K562 (cell line): ENCODE measurements at regions not wholly inside any gene's neighbourhood (a gene's known extent, or its start where the extent isn't known, plus 50 kb on each side); places are given as distances from the start of the nearest gene placed in this dataset.

Source experiments
- CEBPZ ChIP-seq: fragments of 150-350 bp; IDR thresholded peaks from 2 replicates; pipeline ENCODE4 v1.6.1; 2014; ENCODE audit warnings: low read depth, mild to moderate bottlenecking, low read length, borderline replicate concordance
- MAZ ChIP-seq, 2 experiments: fragments of 450-650 bp in 1 of 2; sonication (generic) in 1 of 2; formaldehyde crosslinking; IDR thresholded peaks in 1 of 2; conservative IDR thresholded peaks in 1 of 2; 2 replicates each; pipeline versions ENCODE4 v1.4.0 to v1.5.0; 2020; ENCODE audit warnings: mild to moderate bottlenecking in 1 of 2, missing genetic modification reagents in 1 of 2
- NONO ChIP-seq, 2 experiments: fragments of 200-400 bp in 1 of 2; fragments of 450-650 bp in 1 of 2; formaldehyde crosslinking in 1 of 2; IDR thresholded peaks; 2 replicates each; pipeline ENCODE4 v1.6.1; 2017; ENCODE audit warnings: low read depth in 2 of 2, mild to moderate bottlenecking in 2 of 2, moderate library complexity in 2 of 2, low read length in 1 of 2
- NUFIP1 ChIP-seq: fragments of 450-650 bp; IDR thresholded peaks from 2 replicates; pipeline ENCODE4 v1.6.1; 2018; ENCODE audit not compliant: partially characterized antibody
- SMARCB1 ChIP-seq: IDR thresholded peaks from 2 replicates; pipeline ENCODE4 v1.6.1; 2011; ENCODE audit warnings: improper control_type of control experiment, low read depth; ENCODE audit not compliant: insufficient read length
- SRSF7 ChIP-seq: fragments of 200-400 bp; formaldehyde crosslinking; optimal IDR thresholded peaks from 2 replicates; pipeline ENCODE3; 2017; ENCODE audit warnings: mild to moderate bottlenecking, low read depth, low read length
- U2AF1 ChIP-seq: fragments of 200-400 bp; formaldehyde crosslinking; optimal IDR thresholded peaks from 2 replicates; pipeline ENCODE3; 2017; ENCODE audit warnings: mild to moderate bottlenecking, low read depth, low read length, moderate library complexity
- XRCC4 ChIP-seq: IDR thresholded peaks from one replicate; pipeline ENCODE4 v1.6.1; 2011; ENCODE audit not compliant: insufficient read depth, insufficient read length; ENCODE audit errors: extremely low read depth
- ZC3H8 ChIP-seq: fragments of 450-650 bp; IDR thresholded peaks from 2 replicates; pipeline ENCODE4 v1.6.1; 2017
- TF ChIP-seq, protein P1 (sequence below), 3 experiments: fragments of 200-800 bp in 1 of 3; fragments of 250-450 bp in 1 of 3; fragments of 450-650 bp in 1 of 3; sonication (Bioruptor Pico) in 1 of 3; sonication (Bioruptor generic) in 1 of 3; formaldehyde crosslinking in 1 of 3; IDR thresholded peaks; 2 replicates each; pipeline versions ENCODE4 v1.6.1 to v1.8.0; 2016 to 2022; ENCODE audit warnings: mild to moderate bottlenecking in 2 of 3, missing genetic modification characterization in 2 of 3, missing compliant biosample characterization in 1 of 3, moderate library complexity in 1 of 3
- TF ChIP-seq, protein P2 (sequence below): fragments of 250-450 bp; sonication (Bioruptor Pico); IDR thresholded peaks from 2 replicates; pipeline ENCODE4 v1.5.0; 2022; ENCODE audit warnings: mild to moderate bottlenecking

DNA sequence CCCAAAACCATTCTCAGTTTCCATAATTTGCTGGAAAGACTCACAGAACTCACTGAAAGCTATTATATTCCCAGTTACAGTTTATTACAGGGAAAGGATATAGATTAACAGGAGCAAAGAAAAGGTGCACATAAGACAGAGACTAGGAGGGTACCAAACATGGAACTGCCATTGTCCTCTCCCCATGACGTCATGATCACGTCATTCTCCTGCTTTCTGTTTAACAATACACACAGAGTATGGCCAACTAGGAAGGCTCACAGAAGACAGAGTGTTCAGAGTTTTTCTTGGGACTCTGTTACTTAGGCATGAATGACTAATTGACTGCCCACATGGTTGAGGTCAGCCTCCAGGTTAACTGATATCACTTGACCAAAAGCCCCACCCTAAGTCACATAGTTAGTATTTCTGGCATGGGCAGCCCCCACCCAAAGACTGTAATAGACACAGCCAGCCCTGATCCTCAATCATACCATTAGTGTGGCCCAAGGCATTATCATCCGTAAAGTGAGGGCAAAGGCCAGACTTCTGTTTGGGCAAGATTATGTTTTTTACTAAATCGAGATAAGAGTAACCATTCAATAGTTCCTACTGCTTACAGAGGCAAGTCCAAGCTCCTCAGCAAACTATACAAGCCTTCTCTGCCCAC lies 353.5 kb upstream of the POU5F2 start (continued):
- TF ChIP-seq, protein P1, sequence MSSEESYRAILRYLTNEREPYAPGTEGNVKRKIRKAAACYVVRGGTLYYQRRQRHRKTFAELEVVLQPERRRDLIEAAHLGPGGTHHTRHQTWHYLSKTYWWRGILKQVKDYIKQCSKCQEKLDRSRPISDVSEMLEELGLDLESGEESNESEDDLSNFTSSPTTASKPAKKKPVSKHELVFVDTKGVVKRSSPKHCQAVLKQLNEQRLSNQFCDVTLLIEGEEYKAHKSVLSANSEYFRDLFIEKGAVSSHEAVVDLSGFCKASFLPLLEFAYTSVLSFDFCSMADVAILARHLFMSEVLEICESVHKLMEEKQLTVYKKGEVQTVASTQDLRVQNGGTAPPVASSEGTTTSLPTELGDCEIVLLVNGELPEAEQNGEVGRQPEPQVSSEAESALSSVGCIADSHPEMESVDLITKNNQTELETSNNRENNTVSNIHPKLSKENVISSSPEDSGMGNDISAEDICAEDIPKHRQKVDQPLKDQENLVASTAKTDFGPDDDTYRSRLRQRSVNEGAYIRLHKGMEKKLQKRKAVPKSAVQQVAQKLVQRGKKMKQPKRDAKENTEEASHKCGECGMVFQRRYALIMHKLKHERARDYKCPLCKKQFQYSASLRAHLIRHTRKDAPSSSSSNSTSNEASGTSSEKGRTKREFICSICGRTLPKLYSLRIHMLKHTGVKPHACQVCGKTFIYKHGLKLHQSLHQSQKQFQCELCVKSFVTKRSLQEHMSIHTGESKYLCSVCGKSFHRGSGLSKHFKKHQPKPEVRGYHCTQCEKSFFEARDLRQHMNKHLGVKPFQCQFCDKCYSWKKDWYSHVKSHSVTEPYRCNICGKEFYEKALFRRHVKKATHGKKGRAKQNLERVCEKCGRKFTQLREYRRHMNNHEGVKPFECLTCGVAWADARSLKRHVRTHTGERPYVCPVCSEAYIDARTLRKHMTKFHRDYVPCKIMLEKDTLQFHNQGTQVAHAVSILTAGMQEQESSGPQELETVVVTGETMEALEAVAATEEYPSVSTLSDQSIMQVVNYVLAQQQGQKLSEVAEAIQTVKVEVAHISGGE (CRISPR knock-in tag; IDR thresholded peaks at IDR 0.05), result no peak
- TF ChIP-seq SMARCB1 (no peak), CEBPZ (no peak), NONO (IDR thresholded peaks at IDR 0.05; ENCODE audit: low read depth in 2 of 2, low read length in 1 of 2) (no peak), MAZ (CRISPR knock-in tag; conservative IDR thresholded peaks at IDR 0.05 in 1 of 2, IDR thresholded peaks at IDR 0.05 in 1 of 2) (peak in 1 of 2 experiments; percentile 47; a peak in 1 of 4 replicates), SRSF7 (no peak), XRCC4 (no peak), U2AF1 (no peak), ZC3H8 (no peak), NUFIP1 (no peak)
- TF ChIP-seq, protein P2, sequence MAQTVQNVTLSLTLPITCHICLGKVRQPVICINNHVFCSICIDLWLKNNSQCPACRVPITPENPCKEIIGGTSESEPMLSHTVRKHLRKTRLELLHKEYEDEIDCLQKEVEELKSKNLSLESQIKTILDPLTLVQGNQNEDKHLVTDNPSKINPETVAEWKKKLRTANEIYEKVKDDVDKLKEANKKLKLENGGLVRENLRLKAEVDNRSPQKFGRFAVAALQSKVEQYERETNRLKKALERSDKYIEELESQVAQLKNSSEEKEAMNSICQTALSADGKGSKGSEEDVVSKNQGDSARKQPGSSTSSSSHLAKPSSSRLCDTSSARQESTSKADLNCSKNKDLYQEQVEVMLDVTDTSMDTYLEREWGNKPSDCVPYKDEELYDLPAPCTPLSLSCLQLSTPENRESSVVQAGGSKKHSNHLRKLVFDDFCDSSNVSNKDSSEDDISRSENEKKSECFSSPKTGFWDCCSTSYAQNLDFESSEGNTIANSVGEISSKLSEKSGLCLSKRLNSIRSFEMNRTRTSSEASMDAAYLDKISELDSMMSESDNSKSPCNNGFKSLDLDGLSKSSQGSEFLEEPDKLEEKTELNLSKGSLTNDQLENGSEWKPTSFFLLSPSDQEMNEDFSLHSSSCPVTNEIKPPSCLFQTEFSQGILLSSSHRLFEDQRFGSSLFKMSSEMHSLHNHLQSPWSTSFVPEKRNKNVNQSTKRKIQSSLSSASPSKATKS (CRISPR knock-in tag), result no peak
